ENCODE measurements at regions not wholly inside any gene's neighbourhood (a gene's known extent, or its start where the extent isn't known, plus 50 kb on each side); places are given as distances from the start of the nearest gene placed in this dataset.
A peak's percentile ranks its signal among the peaks of the same experiment; 100 is the strongest.

DNA sequence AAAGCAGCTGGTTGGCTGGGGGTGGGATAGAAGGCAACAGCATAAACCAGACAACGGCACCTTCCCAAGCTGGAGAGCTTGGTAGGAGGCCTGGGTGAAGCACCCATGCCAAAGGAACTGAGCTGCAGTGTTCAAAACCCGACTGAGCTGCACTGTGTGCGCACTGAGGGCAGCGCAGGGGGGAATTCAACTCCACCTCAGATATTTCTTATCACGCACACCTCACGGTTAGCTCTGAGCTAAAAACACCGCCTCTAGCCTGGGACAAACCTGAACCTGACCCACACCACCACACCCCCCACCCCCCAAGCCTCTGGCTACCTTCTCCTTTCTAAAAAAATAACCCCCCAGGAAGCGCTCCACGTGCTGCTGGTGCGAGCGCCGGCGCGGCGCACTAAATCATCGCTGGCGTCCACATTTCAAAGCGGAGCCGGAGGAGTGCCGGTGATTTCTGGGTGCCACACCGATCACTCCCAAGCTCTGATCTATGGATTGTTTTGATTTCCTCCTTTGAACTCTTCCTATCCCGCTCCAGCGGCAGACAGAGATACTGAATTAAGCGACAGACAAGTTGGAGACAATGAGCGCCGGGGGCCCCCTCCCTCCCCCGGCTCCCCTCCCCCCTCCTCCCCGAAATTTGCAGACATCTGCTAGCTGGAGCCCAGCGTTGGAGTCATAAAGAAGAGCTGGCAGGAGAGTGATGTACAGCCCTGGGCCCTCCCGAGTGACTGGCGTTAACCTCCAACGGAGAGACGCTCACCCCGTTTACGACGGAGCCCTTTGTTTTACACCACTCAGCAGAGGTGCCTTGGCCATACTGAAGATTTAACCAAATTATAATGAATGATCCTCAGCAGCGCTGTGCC is 85.0 kb downstream of the NOG start:
- TF ChIP-seq POLR2A (IDR thresholded peaks at IDR 0.05) (no peak), EP300 (IDR thresholded peaks at IDR 0.05) (no peak)
- TF ChIP-seq, protein P1, sequence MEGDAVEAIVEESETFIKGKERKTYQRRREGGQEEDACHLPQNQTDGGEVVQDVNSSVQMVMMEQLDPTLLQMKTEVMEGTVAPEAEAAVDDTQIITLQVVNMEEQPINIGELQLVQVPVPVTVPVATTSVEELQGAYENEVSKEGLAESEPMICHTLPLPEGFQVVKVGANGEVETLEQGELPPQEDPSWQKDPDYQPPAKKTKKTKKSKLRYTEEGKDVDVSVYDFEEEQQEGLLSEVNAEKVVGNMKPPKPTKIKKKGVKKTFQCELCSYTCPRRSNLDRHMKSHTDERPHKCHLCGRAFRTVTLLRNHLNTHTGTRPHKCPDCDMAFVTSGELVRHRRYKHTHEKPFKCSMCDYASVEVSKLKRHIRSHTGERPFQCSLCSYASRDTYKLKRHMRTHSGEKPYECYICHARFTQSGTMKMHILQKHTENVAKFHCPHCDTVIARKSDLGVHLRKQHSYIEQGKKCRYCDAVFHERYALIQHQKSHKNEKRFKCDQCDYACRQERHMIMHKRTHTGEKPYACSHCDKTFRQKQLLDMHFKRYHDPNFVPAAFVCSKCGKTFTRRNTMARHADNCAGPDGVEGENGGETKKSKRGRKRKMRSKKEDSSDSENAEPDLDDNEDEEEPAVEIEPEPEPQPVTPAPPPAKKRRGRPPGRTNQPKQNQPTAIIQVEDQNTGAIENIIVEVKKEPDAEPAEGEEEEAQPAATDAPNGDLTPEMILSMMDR (IDR thresholded peaks at IDR 0.05) = no peak
- no peak for DNase-seq (ENCODE audit: low spot score in 2 of 2)
- peaks cover 0 to 51% of the 10 kb centered on the region in 2 donors for H3K27me3 ChIP-seq
- 8 to 12% methylated on average over 37 of the region's 37 CpGs for WGBS, 2 donors
- no peaks in the 10 kb centered on the region for H3K36me3 ChIP-seq
- no peak overlapping the region for H3K27ac ChIP-seq
- H3K4me3 ChIP-seq = peak overlapping the region in 2 of 4 donors; percentile 27 to 31
- H3K9me3 ChIP-seq = no peaks in the 10 kb centered on the region
- H3K4me1 ChIP-seq = peaks cover 0 to 11% (median 2%) of the 10 kb centered on the region in 4 donors

GRCh38 chr17:56679115-56679776 is 85.7 kb downstream of the NOG start:
- WGBS, 2 donors = 10 to 11% methylated on average over 12 of the region's 12 CpGs
- H3K27me3 ChIP-seq = peaks cover 0 to 51% of the 10 kb centered on the region in 2 donors

DNA sequence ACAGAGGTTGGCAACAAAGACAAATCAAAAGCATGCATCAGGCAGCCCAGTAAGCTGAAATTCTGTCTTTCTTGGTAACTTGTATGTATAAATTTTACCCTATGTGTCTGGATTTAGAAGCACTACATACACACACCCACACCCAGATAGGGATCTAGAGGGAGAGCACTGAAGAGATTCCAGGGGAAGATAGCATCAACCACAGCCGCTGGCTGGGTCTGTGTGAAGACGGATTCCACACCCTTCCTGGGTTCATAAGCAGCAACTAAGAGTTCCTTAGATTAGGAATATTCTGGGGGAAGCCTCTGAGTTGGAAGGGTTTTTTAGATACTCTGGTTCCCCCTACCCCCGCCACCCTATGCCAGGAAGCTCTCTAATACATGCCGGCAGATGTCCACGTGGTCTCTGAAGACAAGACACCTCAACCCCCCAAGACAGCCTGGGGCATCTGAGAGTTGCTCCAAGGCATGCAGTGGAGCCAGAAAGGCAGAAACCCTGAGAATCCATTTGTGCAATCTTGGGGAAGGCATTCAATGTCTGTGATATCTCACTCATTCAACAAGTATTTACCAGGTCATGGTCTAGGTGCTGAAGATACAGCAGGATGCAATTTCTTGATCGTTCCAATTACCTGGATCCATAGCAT is 86.4 kb downstream of the NOG start:
- DNase-seq (ENCODE audit: low spot score in 2 of 2) = no peak
- Histone ChIP-seq H3K27ac (no peak overlapping the region), H3K9me3 (no peaks in the 10 kb centered on the region), H3K27me3 (peaks cover 0 to 48% of the 10 kb centered on the region in 2 donors), H3K4me3 (no peak overlapping the region), H3K36me3 (no peaks in the 10 kb centered on the region), H3K4me1 (peaks cover 0 to 11% (median 2%) of the 10 kb centered on the region in 4 donors)
- WGBS, 2 donors = 70 to 82% methylated on average over 6 of the region's 6 CpGs
- TF ChIP-seq EP300 (IDR thresholded peaks at IDR 0.05) (no peak), POLR2A (IDR thresholded peaks at IDR 0.05) (no peak)
- TF ChIP-seq, protein P1 (IDR thresholded peaks at IDR 0.05) = no peak

More at GRCh38 chr17:56679115-56679776, 85.7 kb downstream of the NOG start:
- TF ChIP-seq POLR2A (IDR thresholded peaks at IDR 0.05) = no peak
- TF ChIP-seq, protein P1 (IDR thresholded peaks at IDR 0.05) = peak; percentile 35 to 62 (median 53)
- H3K36me3 ChIP-seq = no peaks in the 10 kb centered on the region
- no peak overlapping the region for H3K27ac ChIP-seq
- H3K4me1 ChIP-seq = peaks cover 0 to 11% (median 2%) of the 10 kb centered on the region in 4 donors
- peak overlapping the region in 2 of 4 donors; percentile 27 to 31 for H3K4me3 ChIP-seq
- H3K9me3 ChIP-seq = no peaks in the 10 kb centered on the region
- DNase-seq (ENCODE audit: low spot score in 2 of 2) = peak in 1 of 2 donors; percentile 20

DNA sequence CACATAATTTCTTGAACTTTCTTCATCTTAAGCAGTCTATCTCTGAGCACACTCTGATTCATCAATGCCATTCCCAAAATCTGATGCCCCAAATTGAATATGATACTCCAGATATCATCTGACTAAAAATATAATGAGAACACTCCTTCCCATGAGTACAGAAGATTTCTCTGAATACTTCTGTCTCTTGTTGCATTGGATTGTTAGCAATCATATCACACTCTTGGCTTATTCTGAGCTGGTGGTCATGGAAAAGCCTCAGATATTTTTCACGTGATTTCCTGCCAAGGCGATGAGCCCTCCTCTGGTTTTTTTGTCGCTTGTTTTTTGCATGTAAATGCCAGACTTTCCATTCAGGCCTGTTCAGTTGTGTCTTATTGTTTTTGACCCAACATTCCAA is 87.2 kb downstream of the NOG start:
- peaks cover 0 to 42% of the 10 kb centered on the region in 2 donors for H3K27me3 ChIP-seq
- H3K36me3 ChIP-seq = no peaks in the 10 kb centered on the region
- H3K27ac ChIP-seq = no peak overlapping the region
- WGBS, 2 donors = 72 to 78% methylated on average over 3 of the region's 3 CpGs
- H3K9me3 ChIP-seq = no peaks in the 10 kb centered on the region
- no peak for TF ChIP-seq POLR2A (IDR thresholded peaks at IDR 0.05)
- TF ChIP-seq, protein P1 (IDR thresholded peaks at IDR 0.05) = no peak
- TF ChIP-seq EP300 (IDR thresholded peaks at IDR 0.05) = no peak
- no peak overlapping the region for H3K4me3 ChIP-seq
- no peak for DNase-seq (ENCODE audit: low spot score in 2 of 2)
- H3K4me1 ChIP-seq = peaks cover 0 to 11% (median 2%) of the 10 kb centered on the region in 4 donors

Data from tibial nerve (tissue), 4 donors.